NCI-H69 (cell line): ENCODE measurements at regions not wholly inside any gene's neighbourhood (a gene's known extent, or its start where the extent isn't known, plus 50 kb on each side); places are given as distances from the start of the nearest gene placed in this dataset.

Experiments used
- DNase-seq: peaks from one replicate; lab custom pipeline; 2025; lab: John Stamatoyannopoulos, UW

DNA sequence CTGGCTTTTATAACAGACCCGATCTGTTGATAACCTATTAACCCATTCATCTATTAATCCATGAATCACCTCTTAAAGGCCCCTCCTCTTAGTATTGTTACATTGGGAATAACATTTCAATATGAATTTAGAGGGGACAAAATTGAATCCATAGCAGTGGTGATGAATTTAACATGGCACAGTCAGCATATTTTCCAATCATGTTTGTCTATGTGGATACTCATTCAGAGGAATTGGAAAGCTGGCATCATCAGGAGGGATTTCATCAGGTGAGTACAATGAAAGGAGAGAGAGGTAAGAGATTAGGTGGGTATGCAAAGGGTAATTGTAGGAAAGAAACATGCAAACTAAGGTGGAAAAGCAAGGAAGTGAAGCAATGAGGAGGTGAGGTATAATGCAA is 59.6 kb upstream of the FOXN2 start:
- DNase-seq: no peak

DNA sequence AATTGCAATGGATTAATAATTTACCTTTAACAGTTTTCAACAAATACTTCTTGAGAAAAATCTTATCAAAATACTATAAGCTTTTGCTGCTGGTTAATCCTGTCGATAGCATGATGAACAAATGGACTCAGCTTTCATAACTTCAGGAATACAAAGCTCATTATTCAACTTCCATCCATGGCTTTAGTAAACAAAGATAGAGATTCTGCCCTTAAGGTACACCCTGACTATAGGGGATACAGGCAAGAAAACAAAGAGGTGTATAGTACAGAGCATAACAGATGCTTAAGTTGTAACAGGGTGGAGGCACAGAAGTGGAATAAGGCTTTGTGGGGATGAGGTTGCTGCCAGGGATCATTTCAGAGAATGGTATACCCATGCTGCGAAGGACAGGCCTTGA is 57.0 kb upstream of the FOXN2 start:
- DNase-seq: no peak

DNA sequence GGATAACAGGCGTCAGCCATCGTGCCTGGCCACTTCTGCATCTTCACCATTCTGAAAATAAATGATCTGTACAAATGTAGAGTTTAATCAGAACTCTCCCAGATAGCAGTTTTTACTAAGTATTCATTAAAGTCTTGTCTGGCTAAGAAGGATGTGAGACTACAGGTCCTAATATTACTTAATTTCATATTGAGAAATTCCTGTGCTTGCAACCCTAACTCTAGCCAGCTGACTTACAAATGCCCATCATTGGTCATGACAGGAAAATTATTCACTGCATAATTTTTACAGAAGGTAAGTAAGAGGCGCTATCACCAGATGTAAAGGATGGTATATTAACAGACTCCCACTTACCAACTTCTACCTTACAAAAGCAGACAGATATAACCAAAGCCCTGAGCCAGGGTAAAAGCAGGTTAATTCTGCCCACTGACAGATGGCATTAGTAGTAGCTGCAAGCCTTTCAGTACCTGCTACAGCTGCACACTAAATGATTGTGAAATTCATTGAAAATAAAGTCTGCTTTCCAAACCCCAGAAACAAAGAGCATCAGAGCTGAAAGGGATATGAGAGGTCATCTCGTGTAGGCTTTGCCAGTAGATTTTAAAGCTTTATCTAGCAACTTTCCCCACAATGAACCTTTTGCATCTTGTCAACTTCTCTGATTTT is 55.9 kb upstream of the FOXN2 start:
- DNase-seq: no peak

GRCh38 chr2:48259811-48260210 is 54.7 kb upstream of the FOXN2 start:
- no peak for DNase-seq

DNA sequence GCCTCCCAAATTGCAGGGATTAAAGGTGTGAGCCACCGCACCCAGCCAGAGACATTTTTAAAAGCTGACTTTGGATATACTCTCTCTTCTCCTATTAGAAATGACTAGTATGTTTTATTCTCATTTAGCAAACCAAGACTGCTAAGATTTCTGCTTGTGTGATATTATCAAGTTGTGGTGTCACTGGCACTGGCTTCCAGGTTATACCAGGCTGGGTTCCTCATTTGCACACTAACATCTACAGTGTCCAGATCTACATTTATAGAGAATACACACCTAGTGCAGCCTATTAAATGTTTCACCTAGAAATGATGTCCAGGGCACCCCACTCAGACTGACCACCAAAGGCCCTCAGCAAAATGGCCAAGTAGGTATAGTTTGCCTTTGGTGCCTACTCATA is 49.9 kb upstream of the FOXN2 start:
- DNase-seq: no peak
